GM23338 (cell line): ENCODE measurements at regions not wholly inside any gene's neighbourhood (a gene's known extent, or its start where the extent isn't known, plus 50 kb on each side); places are given as distances from the start of the nearest gene placed in this dataset.

Experiments used
- ATAC-seq: fragments of 200-7000 bp; cut with Tn5 transposase; 3 replicates; pipeline ENCODE4 v1.9.1; 2020
- DNase-seq: peaks from one replicate; pipeline ENCODE4 v3.0.0-alpha.2; 2015; ENCODE audit warnings: low spot score
- H2AFZ ChIP-seq: fragments of 200-600 bp; sonication (generic); 2 replicates; pipeline ENCODE4 v1.8.0; 2016; ENCODE audit warnings: antibody characterized with exemption, mild to moderate bottlenecking, moderate library complexity
- H3F3A ChIP-seq: fragments of 200-600 bp; sonication (generic); replicated peaks from 2 replicates; pipeline ENCODE4 v1.8.0; 2017; ENCODE audit warnings: antibody characterized with exemption, mixed run types, low read depth
- H3K27ac ChIP-seq: fragments of 200-600 bp; sonication (generic); 2 replicates; pipeline ENCODE4 v1.6.1; 2016; ENCODE audit warnings: low read depth
- H3K27me3 ChIP-seq: fragments of 200-600 bp; sonication (generic); 2 replicates; pipeline ENCODE4 v1.8.0; 2016; ENCODE audit warnings: mild to moderate bottlenecking, mixed run types, moderate library complexity; ENCODE audit not compliant: insufficient read depth
- H3K36me3 ChIP-seq: fragments of 200-600 bp; sonication (generic); 2 replicates; pipeline ENCODE4 v1.8.0; 2016; ENCODE audit warnings: mild to moderate bottlenecking; ENCODE audit not compliant: insufficient read depth
- H3K4me1 ChIP-seq: fragments of 200-600 bp; sonication (generic); 2 replicates; pipeline ENCODE4 v1.8.0; 2016; ENCODE audit warnings: mild to moderate bottlenecking, moderate library complexity; ENCODE audit not compliant: insufficient read depth
- H3K4me2 ChIP-seq: fragments of 200-600 bp; sonication (generic); 2 replicates; pipeline ENCODE4 v1.7.1; 2017; ENCODE audit warnings: mixed run types
- H3K4me3 ChIP-seq: fragments of 200-600 bp; sonication (generic); 2 replicates; pipeline ENCODE4 v1.6.1; 2016; ENCODE audit warnings: mixed run types
- H3K79me2 ChIP-seq: fragments of 200-600 bp; sonication (generic); replicated peaks from 2 replicates; pipeline ENCODE4 v1.8.0; 2017; ENCODE audit warnings: mild to moderate bottlenecking; ENCODE audit not compliant: insufficient read depth
- H3K9me2 ChIP-seq: fragments of 200-600 bp; sonication (generic); 2 replicates; pipeline ENCODE4 v1.8.0; 2017; ENCODE audit not compliant: insufficient read depth
- H4K20me1 ChIP-seq: fragments of 200-600 bp; sonication (generic); replicated peaks from 2 replicates; pipeline ENCODE4 v1.8.0; 2017; ENCODE audit warnings: mild to moderate bottlenecking; ENCODE audit not compliant: insufficient read depth
- H3K27ac Mint-ChIP-seq: 2 replicates; pipeline ENCODE4 v1.8.0; 2020; ENCODE audit warnings: inconsistent platforms, mild to moderate bottlenecking, moderate library complexity, mixed read lengths
- H3K27me3 Mint-ChIP-seq: 3 replicates; pipeline ENCODE4 v1.8.0; 2022; ENCODE audit warnings: low read depth, mild to moderate bottlenecking, moderate library complexity, mixed read lengths, inconsistent platforms; ENCODE audit not compliant: insufficient read depth, poor library complexity
- H3K36me3 Mint-ChIP-seq: 3 replicates; pipeline ENCODE4 v1.8.0; 2021; ENCODE audit warnings: low read depth, mild to moderate bottlenecking, inconsistent platforms, moderate library complexity, mixed read lengths
- H3K4me1 Mint-ChIP-seq: 3 replicates; pipeline ENCODE4 v1.8.0; 2020; ENCODE audit warnings: mild to moderate bottlenecking, inconsistent platforms, mixed read lengths
- H3K4me3 Mint-ChIP-seq: 3 replicates; pipeline ENCODE4 v1.8.0; 2021; ENCODE audit warnings: moderate library complexity, mild to moderate bottlenecking, inconsistent platforms, mixed read lengths
- H3K9me3 Mint-ChIP-seq: 3 replicates; pipeline ENCODE4 v1.8.0; 2020; ENCODE audit warnings: moderate library complexity, mild to moderate bottlenecking, inconsistent platforms, mixed read lengths
- CREB1 ChIP-seq: fragments of 250-450 bp; sonication (Bioruptor Pico); IDR thresholded peaks from 2 replicates; pipeline ENCODE4 v1.5.0; 2020; ENCODE audit warnings: low read depth, mild to moderate bottlenecking, moderate library complexity
- EZH2 ChIP-seq: fragments of 200-600 bp; sonication (generic); IDR thresholded peaks from one replicate; pipeline ENCODE4 v1.8.0; 2017; ENCODE audit warnings: antibody characterized with exemption, mild to moderate bottlenecking, low read depth; ENCODE audit not compliant: unreplicated experiment
- EZH2phosphoT487 ChIP-seq: fragments of 200-600 bp; sonication (generic); IDR thresholded peaks from one replicate; pipeline ENCODE4 v1.8.1; 2018; ENCODE audit warnings: antibody characterized with exemption; ENCODE audit not compliant: unreplicated experiment
- JUNB ChIP-seq: IDR thresholded peaks from one replicate; pipeline ENCODE4 v1.6.1; 2016; ENCODE audit warnings: antibody characterized with exemption; ENCODE audit not compliant: unreplicated experiment
- NANOG ChIP-seq: IDR thresholded peaks from 2 replicates; pipeline ENCODE4 v1.6.1; 2016; ENCODE audit warnings: antibody characterized with exemption, borderline replicate concordance
- POLR2AphosphoS5 ChIP-seq: IDR thresholded peaks from 2 replicates; pipeline ENCODE4 v1.6.1; 2016; ENCODE audit warnings: antibody characterized with exemption, low read depth
- STAT1 ChIP-seq: IDR thresholded peaks from one replicate; pipeline ENCODE4 v1.6.1; 2016; ENCODE audit warnings: antibody characterized with exemption; ENCODE audit not compliant: unreplicated experiment
- ZNF114 ChIP-seq: fragments of 250-450 bp; sonication (Bioruptor Pico); IDR thresholded peaks from 2 replicates; pipeline ENCODE4 v1.5.0; 2020; ENCODE audit warnings: mild to moderate bottlenecking, moderate library complexity
- ZNF331 ChIP-seq: fragments of 250-450 bp; sonication (Bioruptor Pico); IDR thresholded peaks from 2 replicates; pipeline ENCODE4 v1.5.0; 2020; ENCODE audit warnings: low read depth, mild to moderate bottlenecking, moderate library complexity
- TF ChIP-seq, protein P1 (sequence below): fragments of 250-450 bp; sonication (Bioruptor Pico); IDR thresholded peaks from 2 replicates; pipeline ENCODE4 v1.5.0; 2020; ENCODE audit warnings: mild to moderate bottlenecking, moderate library complexity
- TF ChIP-seq, protein P2 (sequence below): IDR thresholded peaks from one replicate; pipeline ENCODE4 v1.6.1; 2018; ENCODE audit warnings: antibody characterized with exemption; ENCODE audit not compliant: unreplicated experiment
- TF ChIP-seq, protein P3 (sequence below), 2 experiments: fragments of 200-600 bp in 1 of 2; sonication (generic) in 1 of 2; conservative IDR thresholded peaks; 2 replicates each; pipeline versions ENCODE4 v1.5.1 to v1.6.1; 2016 to 2017; ENCODE audit warnings: antibody characterized with exemption in 2 of 2, low read depth in 2 of 2, mild to moderate bottlenecking in 2 of 2, moderate library complexity in 1 of 2
- TF ChIP-seq, protein P4 (sequence below): IDR thresholded peaks from 2 replicates; pipeline ENCODE4 v1.6.1; 2016; ENCODE audit warnings: antibody characterized with exemption

DNA sequence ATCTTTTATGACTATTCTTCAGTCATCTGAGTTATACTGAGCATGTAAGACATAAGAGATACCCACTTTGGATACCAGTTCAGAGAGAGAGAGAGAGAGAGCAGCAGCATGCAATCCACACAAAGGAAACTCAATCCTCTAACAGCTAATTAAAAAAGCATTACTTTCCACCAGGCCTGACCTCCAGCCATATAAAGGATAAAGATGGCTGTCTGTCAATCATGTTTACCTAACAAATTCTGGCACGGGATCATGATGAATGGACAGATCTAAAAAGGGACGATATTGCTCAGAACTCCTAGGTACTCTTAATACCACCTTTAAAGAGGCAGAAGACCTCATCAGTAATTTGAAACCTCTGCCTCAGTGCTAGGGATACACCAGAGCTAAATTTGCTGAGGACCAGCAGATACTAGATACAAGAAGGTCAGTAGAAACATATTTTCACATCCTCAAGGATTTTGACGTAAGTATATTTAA, 159.2 kb downstream of the RPS12 start:
- no peaks in the 10 kb centered on the region for H3F3A ChIP-seq
- TF ChIP-seq ZNF331 (no peak), STAT1 (no peak), CREB1 (CRISPR knock-in tag) (no peak), NANOG (no peak), EZH2phosphoT487 (no peak), EZH2 (no peak), ZNF114 (CRISPR knock-in tag) (no peak), JUNB (no peak), POLR2AphosphoS5 (no peak)
- TF ChIP-seq, protein P1, sequence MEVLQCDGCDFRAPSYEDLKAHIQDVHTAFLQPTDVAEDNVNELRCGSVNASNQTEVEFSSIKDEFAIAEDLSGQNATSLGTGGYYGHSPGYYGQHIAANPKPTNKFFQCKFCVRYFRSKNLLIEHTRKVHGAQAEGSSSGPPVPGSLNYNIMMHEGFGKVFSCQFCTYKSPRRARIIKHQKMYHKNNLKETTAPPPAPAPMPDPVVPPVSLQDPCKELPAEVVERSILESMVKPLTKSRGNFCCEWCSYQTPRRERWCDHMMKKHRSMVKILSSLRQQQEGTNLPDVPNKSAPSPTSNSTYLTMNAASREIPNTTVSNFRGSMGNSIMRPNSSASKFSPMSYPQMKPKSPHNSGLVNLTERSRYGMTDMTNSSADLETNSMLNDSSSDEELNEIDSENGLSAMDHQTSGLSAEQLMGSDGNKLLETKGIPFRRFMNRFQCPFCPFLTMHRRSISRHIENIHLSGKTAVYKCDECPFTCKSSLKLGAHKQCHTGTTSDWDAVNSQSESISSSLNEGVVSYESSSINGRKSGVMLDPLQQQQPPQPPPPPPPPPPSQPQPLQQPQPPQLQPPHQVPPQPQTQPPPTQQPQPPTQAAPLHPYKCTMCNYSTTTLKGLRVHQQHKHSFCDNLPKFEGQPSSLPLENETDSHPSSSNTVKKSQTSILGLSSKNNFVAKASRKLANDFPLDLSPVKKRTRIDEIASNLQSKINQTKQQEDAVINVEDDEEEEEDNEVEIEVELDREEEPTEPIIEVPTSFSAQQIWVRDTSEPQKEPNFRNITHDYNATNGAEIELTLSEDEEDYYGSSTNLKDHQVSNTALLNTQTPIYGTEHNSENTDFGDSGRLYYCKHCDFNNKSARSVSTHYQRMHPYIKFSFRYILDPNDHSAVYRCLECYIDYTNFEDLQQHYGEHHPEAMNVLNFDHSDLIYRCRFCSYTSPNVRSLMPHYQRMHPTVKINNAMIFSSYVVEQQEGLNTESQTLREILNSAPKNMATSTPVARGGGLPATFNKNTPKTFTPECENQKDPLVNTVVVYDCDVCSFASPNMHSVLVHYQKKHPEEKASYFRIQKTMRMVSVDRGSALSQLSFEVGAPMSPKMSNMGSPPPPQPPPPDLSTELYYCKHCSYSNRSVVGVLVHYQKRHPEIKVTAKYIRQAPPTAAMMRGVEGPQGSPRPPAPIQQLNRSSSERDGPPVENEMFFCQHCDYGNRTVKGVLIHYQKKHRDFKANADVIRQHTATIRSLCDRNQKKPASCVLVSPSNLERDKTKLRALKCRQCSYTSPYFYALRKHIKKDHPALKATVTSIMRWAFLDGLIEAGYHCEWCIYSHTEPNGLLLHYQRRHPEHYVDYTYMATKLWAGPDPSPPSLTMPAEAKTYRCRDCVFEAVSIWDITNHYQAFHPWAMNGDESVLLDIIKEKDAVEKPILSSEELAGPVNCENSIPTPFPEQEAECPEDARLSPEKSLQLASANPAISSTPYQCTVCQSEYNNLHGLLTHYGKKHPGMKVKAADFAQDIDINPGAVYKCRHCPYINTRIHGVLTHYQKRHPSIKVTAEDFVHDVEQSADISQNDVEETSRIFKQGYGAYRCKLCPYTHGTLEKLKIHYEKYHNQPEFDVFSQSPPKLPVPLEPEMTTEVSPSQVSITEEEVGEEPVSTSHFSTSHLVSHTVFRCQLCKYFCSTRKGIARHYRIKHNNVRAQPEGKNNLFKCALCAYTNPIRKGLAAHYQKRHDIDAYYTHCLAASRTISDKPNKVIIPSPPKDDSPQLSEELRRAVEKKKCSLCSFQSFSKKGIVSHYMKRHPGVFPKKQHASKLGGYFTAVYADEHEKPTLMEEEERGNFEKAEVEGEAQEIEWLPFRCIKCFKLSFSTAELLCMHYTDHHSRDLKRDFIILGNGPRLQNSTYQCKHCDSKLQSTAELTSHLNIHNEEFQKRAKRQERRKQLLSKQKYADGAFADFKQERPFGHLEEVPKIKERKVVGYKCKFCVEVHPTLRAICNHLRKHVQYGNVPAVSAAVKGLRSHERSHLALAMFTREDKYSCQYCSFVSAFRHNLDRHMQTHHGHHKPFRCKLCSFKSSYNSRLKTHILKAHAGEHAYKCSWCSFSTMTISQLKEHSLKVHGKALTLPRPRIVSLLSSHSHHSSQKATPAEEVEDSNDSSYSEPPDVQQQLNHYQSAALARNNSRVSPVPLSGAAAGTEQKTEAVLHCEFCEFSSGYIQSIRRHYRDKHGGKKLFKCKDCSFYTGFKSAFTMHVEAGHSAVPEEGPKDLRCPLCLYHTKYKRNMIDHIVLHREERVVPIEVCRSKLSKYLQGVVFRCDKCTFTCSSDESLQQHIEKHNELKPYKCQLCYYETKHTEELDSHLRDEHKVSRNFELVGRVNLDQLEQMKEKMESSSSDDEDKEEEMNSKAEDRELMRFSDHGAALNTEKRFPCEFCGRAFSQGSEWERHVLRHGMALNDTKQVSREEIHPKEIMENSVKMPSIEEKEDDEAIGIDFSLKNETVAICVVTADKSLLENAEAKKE (CRISPR knock-in tag): no peak
- TF ChIP-seq, protein P2, sequence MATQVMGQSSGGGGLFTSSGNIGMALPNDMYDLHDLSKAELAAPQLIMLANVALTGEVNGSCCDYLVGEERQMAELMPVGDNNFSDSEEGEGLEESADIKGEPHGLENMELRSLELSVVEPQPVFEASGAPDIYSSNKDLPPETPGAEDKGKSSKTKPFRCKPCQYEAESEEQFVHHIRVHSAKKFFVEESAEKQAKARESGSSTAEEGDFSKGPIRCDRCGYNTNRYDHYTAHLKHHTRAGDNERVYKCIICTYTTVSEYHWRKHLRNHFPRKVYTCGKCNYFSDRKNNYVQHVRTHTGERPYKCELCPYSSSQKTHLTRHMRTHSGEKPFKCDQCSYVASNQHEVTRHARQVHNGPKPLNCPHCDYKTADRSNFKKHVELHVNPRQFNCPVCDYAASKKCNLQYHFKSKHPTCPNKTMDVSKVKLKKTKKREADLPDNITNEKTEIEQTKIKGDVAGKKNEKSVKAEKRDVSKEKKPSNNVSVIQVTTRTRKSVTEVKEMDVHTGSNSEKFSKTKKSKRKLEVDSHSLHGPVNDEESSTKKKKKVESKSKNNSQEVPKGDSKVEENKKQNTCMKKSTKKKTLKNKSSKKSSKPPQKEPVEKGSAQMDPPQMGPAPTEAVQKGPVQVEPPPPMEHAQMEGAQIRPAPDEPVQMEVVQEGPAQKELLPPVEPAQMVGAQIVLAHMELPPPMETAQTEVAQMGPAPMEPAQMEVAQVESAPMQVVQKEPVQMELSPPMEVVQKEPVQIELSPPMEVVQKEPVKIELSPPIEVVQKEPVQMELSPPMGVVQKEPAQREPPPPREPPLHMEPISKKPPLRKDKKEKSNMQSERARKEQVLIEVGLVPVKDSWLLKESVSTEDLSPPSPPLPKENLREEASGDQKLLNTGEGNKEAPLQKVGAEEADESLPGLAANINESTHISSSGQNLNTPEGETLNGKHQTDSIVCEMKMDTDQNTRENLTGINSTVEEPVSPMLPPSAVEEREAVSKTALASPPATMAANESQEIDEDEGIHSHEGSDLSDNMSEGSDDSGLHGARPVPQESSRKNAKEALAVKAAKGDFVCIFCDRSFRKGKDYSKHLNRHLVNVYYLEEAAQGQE: no peak
- TF ChIP-seq, protein P3, sequence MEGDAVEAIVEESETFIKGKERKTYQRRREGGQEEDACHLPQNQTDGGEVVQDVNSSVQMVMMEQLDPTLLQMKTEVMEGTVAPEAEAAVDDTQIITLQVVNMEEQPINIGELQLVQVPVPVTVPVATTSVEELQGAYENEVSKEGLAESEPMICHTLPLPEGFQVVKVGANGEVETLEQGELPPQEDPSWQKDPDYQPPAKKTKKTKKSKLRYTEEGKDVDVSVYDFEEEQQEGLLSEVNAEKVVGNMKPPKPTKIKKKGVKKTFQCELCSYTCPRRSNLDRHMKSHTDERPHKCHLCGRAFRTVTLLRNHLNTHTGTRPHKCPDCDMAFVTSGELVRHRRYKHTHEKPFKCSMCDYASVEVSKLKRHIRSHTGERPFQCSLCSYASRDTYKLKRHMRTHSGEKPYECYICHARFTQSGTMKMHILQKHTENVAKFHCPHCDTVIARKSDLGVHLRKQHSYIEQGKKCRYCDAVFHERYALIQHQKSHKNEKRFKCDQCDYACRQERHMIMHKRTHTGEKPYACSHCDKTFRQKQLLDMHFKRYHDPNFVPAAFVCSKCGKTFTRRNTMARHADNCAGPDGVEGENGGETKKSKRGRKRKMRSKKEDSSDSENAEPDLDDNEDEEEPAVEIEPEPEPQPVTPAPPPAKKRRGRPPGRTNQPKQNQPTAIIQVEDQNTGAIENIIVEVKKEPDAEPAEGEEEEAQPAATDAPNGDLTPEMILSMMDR (conservative IDR thresholded peaks at IDR 0.05; ENCODE audit: low read depth in 2 of 2): no peak
- TF ChIP-seq, protein P4, sequence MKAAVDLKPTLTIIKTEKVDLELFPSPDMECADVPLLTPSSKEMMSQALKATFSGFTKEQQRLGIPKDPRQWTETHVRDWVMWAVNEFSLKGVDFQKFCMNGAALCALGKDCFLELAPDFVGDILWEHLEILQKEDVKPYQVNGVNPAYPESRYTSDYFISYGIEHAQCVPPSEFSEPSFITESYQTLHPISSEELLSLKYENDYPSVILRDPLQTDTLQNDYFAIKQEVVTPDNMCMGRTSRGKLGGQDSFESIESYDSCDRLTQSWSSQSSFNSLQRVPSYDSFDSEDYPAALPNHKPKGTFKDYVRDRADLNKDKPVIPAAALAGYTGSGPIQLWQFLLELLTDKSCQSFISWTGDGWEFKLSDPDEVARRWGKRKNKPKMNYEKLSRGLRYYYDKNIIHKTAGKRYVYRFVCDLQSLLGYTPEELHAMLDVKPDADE: no peak
- H3K4me1 Mint-ChIP-seq: peaks cover 16% of the 10 kb centered on the region
- peak overlapping the region; percentile 28; the same call in 1 of the 2 replicates for H2AFZ ChIP-seq
- peaks cover 14% of the 10 kb centered on the region for H3K4me1 ChIP-seq
- H3K79me2 ChIP-seq: no peaks in the 10 kb centered on the region
- H3K27me3 Mint-ChIP-seq: peaks cover 2% of the 10 kb centered on the region
- H3K4me2 ChIP-seq: no peak overlapping the region
- no peaks in the 10 kb centered on the region for H3K9me3 Mint-ChIP-seq
- H4K20me1 ChIP-seq: no peaks in the 10 kb centered on the region
- no peak overlapping the region for H3K27ac Mint-ChIP-seq
- H3K4me3 Mint-ChIP-seq: no peak overlapping the region
- H3K36me3 Mint-ChIP-seq: no peaks in the 10 kb centered on the region
- H3K9me2 ChIP-seq: no peaks in the 10 kb centered on the region
- no peaks in the 10 kb centered on the region for H3K36me3 ChIP-seq
- no peak overlapping the region for H3K27ac ChIP-seq
- no peaks in the 10 kb centered on the region for H3K27me3 ChIP-seq
- H3K4me3 ChIP-seq: no peak overlapping the region
- DNase-seq (no peak), ATAC-seq (peak; percentile 56; the same call in 2 of the 3 replicates)
